IMR-90 (cell line): ENCODE measurements at regions not wholly inside any gene's neighbourhood (a gene's known extent, or its start where the extent isn't known, plus 50 kb on each side); places are given as distances from the start of the nearest gene placed in this dataset.

ENCODE experiments used
- ATAC-seq: fragments of 200-7000 bp; cut with Tn5 transposase; 2 replicates; pipeline ENCODE4 v1.9.1; 2020; ENCODE audit warnings: low read depth, mild to moderate bottlenecking, moderate library complexity
- BruUV-seq: library from RNA; stranded (reverse); fragments of 400-500 nt; replicated peaks from 2 replicates; lab custom pipeline; 2021; lab: Mats Ljungman, UMichigan
- CTCF ChIA-PET: fragments of 300-600 bp; formaldehyde crosslinking; extraction: SDS; loops from one replicate; lab custom pipeline; 2021; ENCODE audit warnings: antibody characterized with exemption; lab: Yijun Ruan, JAX
- POLR2A ChIA-PET: fragments of 300-600 bp; sonication (Branson Sonifier 250); formaldehyde crosslinking; loops from one replicate; lab custom pipeline; 2022; ENCODE audit warnings: antibody characterized with exemption; ENCODE audit not compliant: unreplicated experiment; lab: Charles Lee
- DNase-seq: peaks from one replicate; pipeline ENCODE4 v3.0.0; 2013
- H2AFZ ChIP-seq: replicated peaks from 2 replicates; pipeline ENCODE3; 2013; ENCODE audit warnings: low read length, mild to moderate bottlenecking; ENCODE audit not compliant: poor library complexity
- H2AK5ac ChIP-seq: 2 replicates; pipeline ENCODE4 v1.6.1; 2013; ENCODE audit warnings: low read depth, low read length, inconsistent platforms
- H2AK9ac ChIP-seq: replicated peaks from 2 replicates; pipeline ENCODE3; 2013; ENCODE audit warnings: mild to moderate bottlenecking, low read depth, low read length, moderate library complexity; ENCODE audit not compliant: poor library complexity
- H2BK120ac ChIP-seq: 2 replicates; pipeline ENCODE4 v1.6.1; 2013; ENCODE audit warnings: low read depth, low read length, inconsistent platforms
- H2BK15ac ChIP-seq: 3 replicates; pipeline ENCODE4 v1.6.1; 2013; ENCODE audit warnings: low read depth, low read length, inconsistent platforms
- H2BK20ac ChIP-seq: 2 replicates; pipeline ENCODE4 v1.6.1; 2013; ENCODE audit warnings: low read depth, mild to moderate bottlenecking, inconsistent platforms, low read length, moderate library complexity
- H2BK5ac ChIP-seq: 2 replicates; pipeline ENCODE4 v1.6.1; 2013; ENCODE audit warnings: mild to moderate bottlenecking, low read depth, low read length, inconsistent platforms; ENCODE audit not compliant: poor library complexity, severe bottlenecking
- H3K14ac ChIP-seq: replicated peaks from 2 replicates; pipeline ENCODE4 v1.6.1; 2013; ENCODE audit warnings: low read depth, low read length, inconsistent platforms
- H3K18ac ChIP-seq: 2 replicates; pipeline ENCODE4 v1.6.1; 2013; ENCODE audit warnings: low read depth, low read length, control low read depth
- H3K23ac ChIP-seq: 2 replicates; pipeline ENCODE4 v1.6.1; 2013; ENCODE audit warnings: low read depth, low read length, inconsistent platforms
- H3K27ac ChIP-seq: 2 replicates; pipeline ENCODE4 v1.5.1; 2013; ENCODE audit warnings: mild to moderate bottlenecking, control low read depth, low read length; ENCODE audit not compliant: insufficient read depth
- H3K27me3 ChIP-seq: 2 replicates; pipeline ENCODE4 v1.6.1; 2013; ENCODE audit warnings: low read length; ENCODE audit not compliant: control insufficient read depth, insufficient read depth
- H3K36me3 ChIP-seq: 2 replicates; pipeline ENCODE4 v1.6.1; 2013; ENCODE audit warnings: low read length, mixed read lengths; ENCODE audit not compliant: control insufficient read depth, insufficient read depth
- H3K4ac ChIP-seq: 2 replicates; pipeline ENCODE4 v1.6.1; 2013; ENCODE audit warnings: low read depth, low read length, inconsistent platforms
- H3K4me1 ChIP-seq: 2 replicates; pipeline ENCODE4 v1.6.1; 2013; ENCODE audit warnings: low read length, mixed read lengths; ENCODE audit not compliant: control insufficient read depth, insufficient read depth
- H3K4me2 ChIP-seq: 2 replicates; pipeline ENCODE4 v1.6.1; 2013; ENCODE audit warnings: low read depth, mild to moderate bottlenecking, control low read depth, low read length, moderate library complexity
- H3K4me3 ChIP-seq: 2 replicates; pipeline ENCODE4 v1.5.1; 2013; ENCODE audit warnings: low read depth, mild to moderate bottlenecking, control low read depth, low read length, moderate library complexity; ENCODE audit not compliant: insufficient read depth
- H3K56ac ChIP-seq: 2 replicates; pipeline ENCODE4 v1.6.1; 2013; ENCODE audit warnings: low read length, inconsistent platforms; ENCODE audit not compliant: insufficient read depth; ENCODE audit errors: extremely low read depth
- H3K79me1 ChIP-seq, 2 experiments: 2 replicates each; pipeline ENCODE4 v1.6.1; 2013; ENCODE audit warnings: low read length in 2 of 2, inconsistent platforms in 1 of 2, low read depth in 1 of 2
- H3K9ac ChIP-seq: 2 replicates; pipeline ENCODE4 v1.6.1; 2013; ENCODE audit warnings: low read depth, low read length, control low read depth
- H3K9me1 ChIP-seq: 2 replicates; pipeline ENCODE4 v1.6.1; 2013; ENCODE audit warnings: low read length, inconsistent platforms; ENCODE audit not compliant: insufficient read depth
- H3K9me3 ChIP-seq: 2 replicates; pipeline ENCODE4 v1.6.1; 2013; ENCODE audit warnings: low read length; ENCODE audit not compliant: control insufficient read depth, insufficient read depth
- H4K20me1 ChIP-seq: 2 replicates; pipeline ENCODE4 v1.6.1; 2013; ENCODE audit warnings: low read length, inconsistent platforms; ENCODE audit not compliant: insufficient read depth
- H4K5ac ChIP-seq: 2 replicates; pipeline ENCODE4 v1.6.1; 2013; ENCODE audit warnings: mild to moderate bottlenecking, low read depth, low read length, control low read depth
- H4K8ac ChIP-seq, 2 experiments: 2 replicates each; pipeline ENCODE4 v1.6.1; 2013; ENCODE audit warnings: low read depth in 2 of 2, low read length in 2 of 2, control low read depth in 1 of 2, inconsistent platforms in 1 of 2
- H4K91ac ChIP-seq: 2 replicates; pipeline ENCODE4 v1.6.1; 2013; ENCODE audit warnings: low read depth, low read length, inconsistent platforms; ENCODE audit not compliant: insufficient read depth
- CEBPB ChIP-seq: IDR thresholded peaks from 2 replicates; pipeline ENCODE4 v1.6.1; 2012; ENCODE audit warnings: low read depth, low read length, improper control_type of control experiment
- CTCF ChIP-seq: conservative IDR thresholded peaks from 2 replicates; pipeline ENCODE4 v1.5.1; 2012; ENCODE audit warnings: mild to moderate bottlenecking, low read depth, low read length, improper control_type of control experiment
- FOS ChIP-seq: fragments of 150-350 bp; IDR thresholded peaks from 2 replicates; pipeline ENCODE4 v1.6.1; 2016; ENCODE audit warnings: low read depth, low read length
- MAFK ChIP-seq: IDR thresholded peaks from 2 replicates; pipeline ENCODE4 v1.6.1; 2012; ENCODE audit warnings: low read depth, low read length, improper control_type of control experiment
- RCOR1 ChIP-seq: IDR thresholded peaks from 2 replicates; pipeline ENCODE4 v1.6.1; 2012; ENCODE audit warnings: mild to moderate bottlenecking, low read length, improper control_type of control experiment; ENCODE audit not compliant: insufficient replicate concordance
- RFX5 ChIP-seq: IDR thresholded peaks from 2 replicates; pipeline ENCODE4 v1.8.0; 2012; ENCODE audit warnings: low read depth, mild to moderate bottlenecking, low read length, moderate library complexity
- WGBS, 2 experiments: methylation state at CpG; one replicate each; pipeline versions ENCODE4 v1.1.5 to v1.1.7; 2013; ENCODE audit warnings: missing lambda C conversion rate in 2 of 2; ENCODE audit not compliant: insufficient read length in 1 of 2; ENCODE audit errors: extremely low coverage in 2 of 2; 5-methylcytosine and 5-hydroxymethylcytosine counted together
- dilution Hi-C: fragments of 300-500 bp; cut with HindIII; formaldehyde crosslinking; loops from one replicate; pipeline ENCODE4 v1.14.3; 2018; ENCODE audit warnings: low sequenced_read_pairs; ENCODE audit not compliant: unreplicated experiment
- in situ Hi-C: fragments of 300-500 bp; cut with MboI; formaldehyde crosslinking; loops from 3 replicates; pipeline ENCODE4 v1.14.3; 2019; ENCODE audit warnings: low sequenced_read_pairs, inconsistent platforms, mixed read lengths
- intact Hi-C: fragments of 100-400 bp; cut with micrococcal nuclease; formaldehyde crosslinking; loops from 2 replicates; pipeline ENCODE4 v1.10.0; 2022

DNA sequence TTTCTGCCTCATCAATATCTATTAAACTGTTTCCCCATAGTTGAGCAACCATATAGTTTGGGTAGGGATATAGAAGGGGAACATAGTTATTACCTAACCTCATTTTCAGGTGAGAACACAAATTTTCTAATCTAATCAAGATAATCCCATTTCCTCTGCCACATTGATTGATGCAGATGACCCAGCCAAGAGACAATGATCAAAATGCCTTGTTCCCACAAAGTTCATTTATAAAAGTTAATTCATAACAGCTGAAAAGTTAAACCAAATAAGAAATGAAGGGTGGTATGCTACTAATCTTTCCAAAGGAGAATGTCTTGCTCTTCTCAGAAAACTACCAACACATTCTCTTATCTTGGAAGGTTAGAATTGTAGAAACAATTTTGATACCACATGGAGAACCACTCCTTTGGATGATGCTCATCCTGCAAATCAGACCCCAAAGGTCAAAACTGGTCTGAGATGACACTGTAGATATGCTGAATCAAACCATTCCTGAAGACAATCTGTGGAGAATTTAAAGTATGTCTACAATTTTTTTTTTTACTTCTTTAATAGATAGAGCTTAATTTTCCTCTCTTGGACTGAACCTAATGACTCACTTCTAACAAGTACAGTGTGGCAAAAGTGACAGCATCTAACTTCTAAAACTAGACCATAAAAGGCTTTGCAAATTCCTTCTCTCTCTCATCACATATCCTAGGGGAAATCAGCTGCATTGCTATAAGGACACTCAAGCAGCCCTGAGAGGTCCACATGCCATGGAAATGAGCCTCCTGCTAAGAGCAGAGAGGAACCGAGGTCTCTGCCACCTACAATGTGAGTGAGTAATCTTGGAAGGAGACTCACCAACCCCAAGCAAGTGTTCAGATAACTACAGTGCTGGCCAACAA lies 586.7 kb upstream of the TUSC1 start:
- H4K8ac ChIP-seq = peak overlapping the region; percentile 26 to 28; a peak in 3 of 4 replicates
- POLR2A ChIA-PET = interaction anchor here (0.6 kb wide), 1 partner anchor 55 kb away, joined by 4 read pairs; no protein-coding TSS in a partner anchor
- peak overlapping the region; percentile 33; the same call in 1 of the 3 replicates for H2BK15ac ChIP-seq
- H3K36me3 ChIP-seq = no peaks in the 10 kb centered on the region
- 0 out of 2 replicates have a peak overlapping the region, but pooled peaks have one; percentile 15 for H3K14ac ChIP-seq
- H3K4me2 ChIP-seq = no peak overlapping the region
- peak overlapping the region; percentile 75 for H2BK120ac ChIP-seq
- no peaks in the 10 kb centered on the region for H3K27me3 ChIP-seq
- no peaks in the 10 kb centered on the region for H3K79me1 ChIP-seq
- peaks cover 15% of the 10 kb centered on the region for H3K4me1 ChIP-seq
- no peaks in the 10 kb centered on the region for H3K9me3 ChIP-seq
- peak overlapping the region; percentile 43; the same call in 1 of the 2 replicates for H4K91ac ChIP-seq
- peak overlapping the region; percentile 48; the same call in 1 of the 2 replicates for H3K56ac ChIP-seq
- H3K4ac ChIP-seq = peak overlapping the region; percentile 47; the same call in 1 of the 2 replicates
- WGBS, 2 experiments = no CpG with 5 or more reads among the region's 1 CpG
- no peak overlapping the region for H3K27ac ChIP-seq
- H2AK9ac ChIP-seq = no peak overlapping the region
- in situ Hi-C loops = no loop called here
- DNase-seq = peak; percentile 93
- peak overlapping the region; percentile 65; the same call in 1 of the 2 replicates for H4K5ac ChIP-seq
- no peaks in the 10 kb centered on the region for H3K9me1 ChIP-seq
- CTCF ChIA-PET = no interaction called here
- peak; percentile 78 for ATAC-seq
- peak overlapping the region; percentile 63; the same call in 1 of the 2 replicates for H3K18ac ChIP-seq
- dilution Hi-C loops = no loop called here
- H3K4me3 ChIP-seq = no peak overlapping the region
- H2AFZ ChIP-seq = peak overlapping the region; percentile 77
- peak overlapping the region; percentile 91 for H2BK5ac ChIP-seq
- no peaks in the 10 kb centered on the region for H4K20me1 ChIP-seq
- intact Hi-C loops = loop anchor here (2.0 to 10.0 kb wide), 2 partner anchors 60 to 100 kb away; no protein-coding TSS in a partner anchor
- no peak overlapping the region for H2AK5ac ChIP-seq
- H2BK20ac ChIP-seq = peak overlapping the region; percentile 55; the same call in 1 of the 2 replicates
- no peak for TF ChIP-seq CTCF
- no peak for TF ChIP-seq CEBPB
- peak; percentile 42 for TF ChIP-seq FOS
- no peak for TF ChIP-seq RFX5
- no peak for TF ChIP-seq RCOR1
- peak; percentile 12; the same call in 1 of the 2 replicates for TF ChIP-seq MAFK
- H3K9ac ChIP-seq = no peak overlapping the region
- BruUV-seq = no TSS peak
- H3K23ac ChIP-seq = no peak overlapping the region
